HepG2 (cell line): ENCODE measurements at regions not wholly inside any gene's neighbourhood (a gene's known extent, or its start where the extent isn't known, plus 50 kb on each side); places are given as distances from the start of the nearest gene placed in this dataset.

Experiments
- ATAC-seq: fragments of 200-7000 bp; cut with Tn5 transposase; 3 replicates; pipeline ENCODE4 v1.9.1; 2020; ENCODE audit warnings: mild to moderate bottlenecking, moderate library complexity
- BruUV-seq: library from RNA; stranded (reverse); fragments of 400-500 nt; replicated peaks from 2 replicates; lab custom pipeline; 2021; lab: Mats Ljungman, UMichigan
- CTCF ChIA-PET: fragments of 300-600 bp; formaldehyde crosslinking; extraction: SDS; loops from one replicate; lab custom pipeline; 2021; ENCODE audit warnings: low total read pairs, inconsistent platforms, low intra/inter-chr PET ratio; lab: Yijun Ruan, JAX
- POLR2A ChIA-PET: fragments of 350-600 bp; sonication (Branson Sonifier 250); formaldehyde crosslinking; loops from one replicate; lab custom pipeline; 2020; ENCODE audit warnings: antibody characterized with exemption, inconsistent platforms; lab: Yijun Ruan, JAX
- DNase-seq: peaks from one replicate; pipeline ENCODE4 v3.0.0-alpha.2; 2015; ENCODE audit warnings: low spot score
- FAIRE-seq: peaks from 3 replicates; lab custom pipeline; 2011; peaks lifted over from hg19 to GRCh38; lab: Jason Lieb, UNC
- H2AFZ ChIP-seq: one replicate; pipeline ENCODE4 v1.6.1; 2011; ENCODE audit warnings: low read length, inconsistent platforms
- H3K27ac ChIP-seq: fragments of 300-600 bp; 3 replicates; pipeline ENCODE4 v1.8.0; 2011; ENCODE audit warnings: mixed run types, mild to moderate bottlenecking, mixed read lengths, low read length, inconsistent platforms; ENCODE audit not compliant: insufficient read depth; ENCODE audit errors: extremely low read length
- H3K27me3 ChIP-seq, 2 experiments: fragments of 200-600 bp in 1 of 2; 2 replicates in 1 of 2; 3 replicates in 1 of 2; pipeline versions ENCODE4 v1.6.0 to v1.8.0; 2011; ENCODE audit warnings: low read length in 2 of 2, mild to moderate bottlenecking in 2 of 2, moderate library complexity in 2 of 2, inconsistent platforms in 1 of 2; ENCODE audit not compliant: insufficient read depth in 2 of 2, control insufficient read depth in 1 of 2
- H3K36me3 ChIP-seq, 2 experiments: fragments of 200-600 bp in 1 of 2; replicated peaks in 1 of 2; 2 replicates in 1 of 2; 3 replicates in 1 of 2; pipeline versions ENCODE4 v1.5.1 to v1.8.0; 2011; ENCODE audit warnings: low read length in 2 of 2, inconsistent platforms in 1 of 2; ENCODE audit not compliant: insufficient read depth in 2 of 2, control insufficient read depth in 1 of 2
- H3K4me1 ChIP-seq: 2 replicates; pipeline ENCODE4 v1.5.1; 2012; ENCODE audit warnings: low read length, inconsistent platforms; ENCODE audit not compliant: insufficient read depth
- H3K4me2 ChIP-seq: 2 replicates; pipeline ENCODE4 v1.6.0; 2011; ENCODE audit warnings: low read depth, low read length, inconsistent platforms
- H3K4me3 ChIP-seq, 3 experiments: fragments of 200-600 bp in 1 of 3; sonication (generic), shearing (Covaris generic) in 1 of 3; replicated peaks in 1 of 3; 2 replicates each; pipeline ENCODE4 v1.5.1; 2011 to 2016; ENCODE audit warnings: low read length in 3 of 3, inconsistent platforms in 2 of 3, low read depth in 2 of 3, mild to moderate bottlenecking in 2 of 3, control low read depth in 1 of 3, mixed read lengths in 1 of 3; ENCODE audit not compliant: insufficient read depth in 1 of 3
- H3K79me2 ChIP-seq: one replicate; pipeline ENCODE4 v1.6.1; 2011; ENCODE audit warnings: low read length, inconsistent platforms; ENCODE audit not compliant: insufficient read depth
- H3K9ac ChIP-seq: 2 replicates; pipeline ENCODE4 v1.6.0; 2011; ENCODE audit warnings: mild to moderate bottlenecking, low read depth, low read length, inconsistent platforms; ENCODE audit not compliant: insufficient read depth
- H3K9me3 ChIP-seq: 2 replicates; pipeline ENCODE4 v1.5.1; 2012; ENCODE audit warnings: mild to moderate bottlenecking, low read length
- H4K20me1 ChIP-seq: 2 replicates; pipeline ENCODE4 v1.6.0; 2011; ENCODE audit warnings: inconsistent platforms, mild to moderate bottlenecking, low read length, moderate library complexity; ENCODE audit not compliant: insufficient read depth
- ARNT ChIP-seq: fragments of 450-650 bp; IDR thresholded peaks from 2 replicates; pipeline ENCODE4 v1.6.1; 2017
- ASH2L ChIP-seq: fragments of 300-600, 200-600 bp; sonication (generic); IDR thresholded peaks from 2 replicates; pipeline ENCODE4 v1.7.0; 2017; ENCODE audit warnings: low read depth, mild to moderate bottlenecking, moderate library complexity, mixed read lengths, low read length; ENCODE audit not compliant: insufficient read length
- FOSL1 ChIP-seq: sonication (generic); formaldehyde crosslinking; IDR thresholded peaks from 2 replicates; pipeline ENCODE4 v1.9.0; 2021; ENCODE audit warnings: missing genetic modification reagents, borderline replicate concordance
- KAT7 ChIP-seq: IDR thresholded peaks from 2 replicates; pipeline ENCODE4 v1.6.1; 2018; ENCODE audit warnings: borderline replicate concordance, missing compliant biosample characterization
- NCOR1 ChIP-seq: fragments of 200-600 bp; sonication (generic); IDR thresholded peaks from 2 replicates; pipeline ENCODE4 v1.7.0; 2017; ENCODE audit warnings: antibody characterized with exemption, low read length, borderline replicate concordance
- NFIB ChIP-seq: sonication (generic); formaldehyde crosslinking; IDR thresholded peaks from 2 replicates; pipeline ENCODE4 v1.9.0; 2021; ENCODE audit warnings: missing genetic modification reagents, mild to moderate bottlenecking, borderline replicate concordance
- PAF1 ChIP-seq: IDR thresholded peaks from 2 replicates; pipeline ENCODE4 v1.6.1; 2016; ENCODE audit warnings: missing genetic modification reagents, missing compliant biosample characterization
- PHB2 ChIP-seq: fragments of 450-650 bp; IDR thresholded peaks from 2 replicates; pipeline ENCODE4 v1.6.1; 2018; ENCODE audit not compliant: partially characterized antibody
- RXRA ChIP-seq: sonication (generic); formaldehyde crosslinking; IDR thresholded peaks from 2 replicates; pipeline ENCODE4 v1.5.1; 2020; ENCODE audit warnings: missing genetic modification reagents
- RXRB ChIP-seq: IDR thresholded peaks from 2 replicates; pipeline ENCODE4 v1.6.1; 2016; ENCODE audit warnings: borderline replicate concordance, missing genetic modification reagents, missing compliant biosample characterization
- SATB2 ChIP-seq: sonication (generic); formaldehyde crosslinking; IDR thresholded peaks from 2 replicates; pipeline ENCODE4 v1.5.0; 2020; ENCODE audit warnings: missing genetic modification reagents
- SP2 ChIP-seq: sonication (generic); formaldehyde crosslinking; IDR thresholded peaks from 2 replicates; pipeline ENCODE4 v1.5.1; 2020; ENCODE audit warnings: mild to moderate bottlenecking, missing genetic modification reagents
- SRF ChIP-seq: IDR thresholded peaks from 2 replicates; pipeline ENCODE4 v1.6.1; 2011; ENCODE audit warnings: mild to moderate bottlenecking, low read depth, low read length, moderate library complexity
- TEAD3 ChIP-seq: optimal IDR thresholded peaks from 2 replicates; pipeline ENCODE3; 2016; ENCODE audit warnings: borderline replicate concordance
- ZMYM4 ChIP-seq: sonication (generic); formaldehyde crosslinking; IDR thresholded peaks from 2 replicates; pipeline ENCODE4 v1.8.1; 2023; ENCODE audit warnings: mild to moderate bottlenecking, missing genetic modification reagents
- ZNF263 ChIP-seq: sonication (generic); formaldehyde crosslinking; IDR thresholded peaks from 2 replicates; pipeline ENCODE4 v1.4.0; 2020; ENCODE audit warnings: missing genetic modification reagents
- WGBS: methylation state at CpG from one replicate; pipeline ENCODE4 v1.1.6; 2017; ENCODE audit warnings: low lambda C conversion rate; 5-methylcytosine and 5-hydroxymethylcytosine counted together
- in situ Hi-C: cut with HindIII; loops from 2 replicates; pipeline ENCODE4 v1.10.0; 2017; ENCODE audit warnings: low pct_unique_long_range_greater_than_20kb; ENCODE audit not compliant: extremely low pct_ligation_motif_present
- intact Hi-C: fragments of 100-400 bp; cut with micrococcal nuclease; formaldehyde crosslinking; loops from one replicate; pipeline ENCODE4 v1.10.0; 2022; ENCODE audit not compliant: unreplicated experiment
- TF ChIP-seq, protein P1 (sequence below): sonication (generic); formaldehyde crosslinking; IDR thresholded peaks from 2 replicates; pipeline ENCODE4 v1.8.1; 2023; ENCODE audit warnings: mild to moderate bottlenecking, moderate library complexity, missing genetic modification reagents
- TF ChIP-seq, protein P2 (sequence below): sonication (generic); formaldehyde crosslinking; IDR thresholded peaks from 2 replicates; pipeline ENCODE4 v1.4.0; 2020; ENCODE audit warnings: missing genetic modification reagents

DNA sequence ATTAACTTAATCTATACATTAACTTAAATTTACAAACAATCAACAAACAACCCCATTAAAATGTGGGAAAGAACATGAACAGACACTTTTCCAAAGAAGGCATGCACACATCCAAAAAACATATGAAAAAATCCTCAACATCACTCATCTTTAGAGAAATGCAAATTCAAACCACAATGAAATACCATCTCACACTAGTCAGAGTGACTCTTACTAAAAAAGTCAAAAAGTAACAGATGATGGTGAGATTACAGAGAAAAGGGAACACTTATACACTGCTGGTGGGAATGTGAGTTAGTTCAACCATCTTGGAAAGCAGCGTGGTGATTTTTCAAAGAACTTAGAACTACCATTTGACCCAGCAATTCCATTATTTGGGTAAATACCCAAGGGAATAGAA lies 759.2 kb upstream of the SLITRK1 start (continued):
- TF ChIP-seq NCOR1 (no peak), ZNF263 (no peak), TEAD3 (CRISPR knock-in tag) (no peak), RXRA (CRISPR knock-in tag) (no peak)
- TF ChIP-seq, protein P1, sequence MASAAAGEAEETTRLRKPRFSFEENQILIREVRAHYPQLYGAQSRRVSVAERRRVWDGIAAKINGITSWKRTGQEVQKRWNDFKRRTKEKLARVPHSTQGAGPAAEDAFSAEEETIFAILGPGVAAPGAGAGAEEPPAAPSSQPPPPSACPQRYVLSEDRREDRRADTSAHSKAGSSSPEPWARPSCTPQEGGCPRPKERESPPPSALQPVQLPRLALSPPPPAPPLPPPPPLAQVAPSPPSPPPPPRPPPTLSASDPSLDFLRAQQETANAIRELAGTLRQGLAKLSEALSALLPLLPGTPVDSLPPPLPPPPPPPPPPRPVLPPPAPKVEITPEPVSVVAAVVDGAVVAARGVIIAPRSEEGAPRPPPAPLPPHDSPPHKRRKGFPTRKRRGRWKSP: no peak

DNA sequence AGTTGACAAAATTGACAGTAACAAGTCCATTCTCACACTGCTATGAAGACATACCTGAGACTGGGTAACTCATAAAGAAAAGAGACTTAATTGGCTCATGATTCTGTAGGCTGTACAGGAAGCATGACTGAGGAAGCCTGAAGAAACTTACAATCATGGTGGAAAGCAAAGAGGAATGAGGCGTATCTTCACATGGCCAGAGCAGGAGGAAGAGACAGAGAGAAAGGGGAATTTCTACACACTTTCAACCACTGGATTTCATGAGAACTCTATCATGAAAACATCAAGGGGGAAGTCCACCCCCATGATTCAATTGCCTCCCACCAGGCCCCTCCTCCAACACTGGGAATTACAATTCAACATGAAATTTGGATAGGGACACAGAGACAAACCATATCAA lies 758.4 kb upstream of the SLITRK1 start:
- Histone ChIP-seq H4K20me1 (no peaks in the 10 kb centered on the region), H3K27me3 (no peaks in the 10 kb centered on the region), H2AFZ (no peak overlapping the region), H3K79me2 (no peaks in the 10 kb centered on the region), H3K36me3 (no peaks in the 10 kb centered on the region), H3K9ac (no peak overlapping the region), H3K27ac (no peak overlapping the region), H3K4me3 (no peak overlapping the region), H3K4me1 (no peaks in the 10 kb centered on the region), H3K4me2 (no peak overlapping the region), H3K9me3 (peaks cover 39% of the 10 kb centered on the region)
- no TSS peak for BruUV-seq
- ChIA-PET CTCF (no interaction called here), POLR2A (no interaction called here)
- intact Hi-C loops: no loop called here
- TF ChIP-seq NFIB (no peak), FOSL1 (CRISPR knock-in tag) (no peak), ASH2L (no peak), KAT7 (CRISPR knock-in tag) (no peak), SATB2 (CRISPR knock-in tag) (no peak), PHB2 (no peak), ZMYM4 (CRISPR knock-in tag) (no peak), RXRB (CRISPR knock-in tag) (no peak), ARNT (no peak), SP2 (CRISPR knock-in tag) (no peak), PAF1 (CRISPR knock-in tag) (no peak), SRF (no peak)
- TF ChIP-seq, protein P2, sequence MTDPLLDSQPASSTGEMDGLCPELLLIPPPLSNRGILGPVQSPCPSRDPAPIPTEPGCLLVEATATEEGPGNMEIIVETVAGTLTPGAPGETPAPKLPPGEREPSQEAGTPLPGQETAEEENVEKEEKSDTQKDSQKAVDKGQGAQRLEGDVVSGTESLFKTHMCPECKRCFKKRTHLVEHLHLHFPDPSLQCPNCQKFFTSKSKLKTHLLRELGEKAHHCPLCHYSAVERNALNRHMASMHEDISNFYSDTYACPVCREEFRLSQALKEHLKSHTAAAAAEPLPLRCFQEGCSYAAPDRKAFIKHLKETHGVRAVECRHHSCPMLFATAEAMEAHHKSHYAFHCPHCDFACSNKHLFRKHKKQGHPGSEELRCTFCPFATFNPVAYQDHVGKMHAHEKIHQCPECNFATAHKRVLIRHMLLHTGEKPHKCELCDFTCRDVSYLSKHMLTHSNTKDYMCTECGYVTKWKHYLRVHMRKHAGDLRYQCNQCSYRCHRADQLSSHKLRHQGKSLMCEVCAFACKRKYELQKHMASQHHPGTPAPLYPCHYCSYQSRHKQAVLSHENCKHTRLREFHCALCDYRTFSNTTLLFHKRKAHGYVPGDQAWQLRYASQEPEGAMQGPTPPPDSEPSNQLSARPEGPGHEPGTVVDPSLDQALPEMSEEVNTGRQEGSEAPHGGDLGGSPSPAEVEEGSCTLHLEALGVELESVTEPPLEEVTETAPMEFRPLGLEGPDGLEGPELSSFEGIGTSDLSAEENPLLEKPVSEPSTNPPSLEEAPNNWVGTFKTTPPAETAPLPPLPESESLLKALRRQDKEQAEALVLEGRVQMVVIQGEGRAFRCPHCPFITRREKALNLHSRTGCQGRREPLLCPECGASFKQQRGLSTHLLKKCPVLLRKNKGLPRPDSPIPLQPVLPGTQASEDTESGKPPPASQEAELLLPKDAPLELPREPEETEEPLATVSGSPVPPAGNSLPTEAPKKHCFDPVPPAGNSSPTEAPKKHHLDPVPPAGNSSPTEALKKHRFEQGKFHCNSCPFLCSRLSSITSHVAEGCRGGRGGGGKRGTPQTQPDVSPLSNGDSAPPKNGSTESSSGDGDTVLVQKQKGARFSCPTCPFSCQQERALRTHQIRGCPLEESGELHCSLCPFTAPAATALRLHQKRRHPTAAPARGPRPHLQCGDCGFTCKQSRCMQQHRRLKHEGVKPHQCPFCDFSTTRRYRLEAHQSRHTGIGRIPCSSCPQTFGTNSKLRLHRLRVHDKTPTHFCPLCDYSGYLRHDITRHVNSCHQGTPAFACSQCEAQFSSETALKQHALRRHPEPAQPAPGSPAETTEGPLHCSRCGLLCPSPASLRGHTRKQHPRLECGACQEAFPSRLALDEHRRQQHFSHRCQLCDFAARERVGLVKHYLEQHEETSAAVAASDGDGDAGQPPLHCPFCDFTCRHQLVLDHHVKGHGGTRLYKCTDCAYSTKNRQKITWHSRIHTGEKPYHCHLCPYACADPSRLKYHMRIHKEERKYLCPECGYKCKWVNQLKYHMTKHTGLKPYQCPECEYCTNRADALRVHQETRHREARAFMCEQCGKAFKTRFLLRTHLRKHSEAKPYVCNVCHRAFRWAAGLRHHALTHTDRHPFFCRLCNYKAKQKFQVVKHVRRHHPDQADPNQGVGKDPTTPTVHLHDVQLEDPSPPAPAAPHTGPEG (CRISPR knock-in tag): no peak
- 7% methylated on average over 1 of the region's 1 CpG for WGBS
- in situ Hi-C loops: no loop called here
- ATAC-seq: no peak
- FAIRE-seq: no peak
- no peak for DNase-seq
